CD4-positive, alpha-beta T cell treated with Interleukin-2 at 100 ng/mL for 4 hours (primary cell): ENCODE measurements at regions not wholly inside any gene's neighbourhood (a gene's known extent, or its start where the extent isn't known, plus 50 kb on each side); places are given as distances from the start of the nearest gene placed in this dataset.

Experiments used
- DNase-seq: peaks from one replicate; pipeline ENCODE4 v3.0.0-alpha.2; 2020; ENCODE audit warnings: low spot score

- no peak for DNase-seq
These were observed 190.3 kb upstream of the PFN2 start for GRCh38 chr3:150161011-150161410.

GRCh38 chr3:150158943-150159625, 188.4 kb upstream of the PFN2 start:
- no peak for DNase-seq

GRCh38 chr3:150152567-150152966, 181.9 kb upstream of the PFN2 start:
- DNase-seq, result no peak

GRCh38 chr3:150150633-150151032, 179.9 kb upstream of the PFN2 start:
- no peak for DNase-seq

- no peak for DNase-seq
These were observed 179.0 kb upstream of the PFN2 start for GRCh38 chr3:150149651-150150051.

- no peak for DNase-seq
These were observed 177.5 kb upstream of the PFN2 start for GRCh38 chr3:150148227-150148626.

- no peak for DNase-seq
These were observed 177.1 kb upstream of the PFN2 start for GRCh38 chr3:150147776-150148175.

GRCh38 chr3:150146991-150147761, 176.5 kb upstream of the PFN2 start:
- no peak for DNase-seq

- no peak for DNase-seq
These were observed 175.0 kb upstream of the PFN2 start for GRCh38 chr3:150145659-150146058.

- no peak for DNase-seq
These were observed 173.6 kb upstream of the PFN2 start for GRCh38 chr3:150144191-150144708.

GRCh38 chr3:150142936-150143335, 172.2 kb upstream of the PFN2 start:
- DNase-seq, result no peak

GRCh38 chr3:150141790-150142326, 171.2 kb upstream of the PFN2 start:
- no peak for DNase-seq

- no peak for DNase-seq
These were observed 170.1 kb upstream of the PFN2 start for GRCh38 chr3:150140614-150141321.

- DNase-seq, result no peak
These were observed 168.1 kb upstream of the PFN2 start for GRCh38 chr3:150138824-150139223.

GRCh38 chr3:150136242-150136641, 165.5 kb upstream of the PFN2 start:
- no peak for DNase-seq

- no peak for DNase-seq
These were observed 164.6 kb upstream of the PFN2 start for GRCh38 chr3:150135287-150135721.

GRCh38 chr3:150133293-150133692, 162.6 kb upstream of the PFN2 start:
- DNase-seq, result no peak

GRCh38 chr3:150132101-150132749, 161.5 kb upstream of the PFN2 start:
- DNase-seq, result no peak

GRCh38 chr3:150131663-150132062, 161.0 kb upstream of the PFN2 start:
- DNase-seq, result no peak

- no peak for DNase-seq
These were observed 159.9 kb upstream of the PFN2 start for GRCh38 chr3:150130404-150131100.

- no peak for DNase-seq
These were observed 158.5 kb upstream of the PFN2 start for GRCh38 chr3:150129166-150129565.
